ENCODE measurements at regions not wholly inside any gene's neighbourhood (a gene's known extent, or its start where the extent isn't known, plus 50 kb on each side); places are given as distances from the start of the nearest gene placed in this dataset.
"Not testable (repeated sequence)": the region's sequence is repeated elsewhere in the genome, so short reads cannot be mapped to it uniquely, and the experiment has no call there.

DNA sequence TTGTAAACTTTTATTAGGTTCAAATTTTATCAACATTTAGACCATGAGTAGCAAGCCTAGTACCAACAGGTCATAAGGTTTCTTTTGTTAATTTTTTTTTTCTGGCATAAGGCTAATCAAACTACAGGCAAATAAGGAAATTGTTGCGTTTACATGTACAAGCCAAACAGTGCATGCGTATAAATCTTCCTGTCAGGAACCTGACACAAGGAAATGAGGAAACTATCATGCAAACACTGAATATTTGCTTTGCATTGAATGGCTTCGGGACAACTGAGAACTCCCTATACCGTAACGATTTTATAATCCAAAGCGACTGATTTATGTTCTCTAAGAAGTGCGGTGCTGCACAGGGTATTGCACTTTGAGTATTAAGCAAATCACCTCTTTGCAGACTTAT, 133.0 kb upstream of the TRPC4 start:
- DNase-seq (ENCODE audit: low read depth): no peak

DNA sequence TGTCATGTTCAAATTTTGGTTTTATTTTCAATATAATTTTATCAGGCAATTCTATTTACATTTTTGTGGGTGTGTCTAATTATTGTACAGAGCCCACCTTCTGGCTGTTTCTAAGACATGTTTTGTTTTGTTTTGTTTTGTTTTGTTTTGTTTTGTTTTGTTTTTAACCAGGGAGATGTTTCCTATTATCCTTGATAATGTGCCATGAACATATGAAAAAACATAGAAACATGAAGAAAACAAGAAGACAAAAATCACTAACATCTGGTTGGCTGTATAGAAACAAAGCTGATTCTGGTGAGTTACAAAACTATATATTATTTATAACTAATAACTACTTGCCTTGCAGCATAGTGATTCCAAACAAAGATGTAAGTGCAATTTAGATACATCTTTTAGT, 128.1 kb upstream of the TRPC4 start:
- no peak for DNase-seq (ENCODE audit: low read depth)

DNA sequence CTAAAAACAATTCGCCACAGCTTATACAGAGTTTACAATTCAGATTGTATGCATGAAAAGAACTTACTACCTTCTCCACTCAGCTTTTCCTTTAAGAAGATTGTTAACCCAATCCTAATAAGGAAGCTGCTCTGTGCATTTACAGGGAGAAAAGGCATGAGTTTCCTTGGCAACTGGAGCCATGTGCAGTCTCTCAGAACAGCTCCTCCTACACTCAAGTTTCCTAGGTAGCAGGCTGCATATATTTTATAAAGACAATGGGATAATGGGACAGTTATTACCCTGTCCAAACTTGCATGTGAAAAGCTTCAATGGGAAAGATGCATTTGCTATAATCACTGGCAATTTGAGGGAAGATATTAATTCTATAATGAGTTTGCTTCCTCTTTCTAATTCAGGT, 125.5 kb upstream of the TRPC4 start:
- DNase-seq (ENCODE audit: low read depth): peak; percentile 6

DNA sequence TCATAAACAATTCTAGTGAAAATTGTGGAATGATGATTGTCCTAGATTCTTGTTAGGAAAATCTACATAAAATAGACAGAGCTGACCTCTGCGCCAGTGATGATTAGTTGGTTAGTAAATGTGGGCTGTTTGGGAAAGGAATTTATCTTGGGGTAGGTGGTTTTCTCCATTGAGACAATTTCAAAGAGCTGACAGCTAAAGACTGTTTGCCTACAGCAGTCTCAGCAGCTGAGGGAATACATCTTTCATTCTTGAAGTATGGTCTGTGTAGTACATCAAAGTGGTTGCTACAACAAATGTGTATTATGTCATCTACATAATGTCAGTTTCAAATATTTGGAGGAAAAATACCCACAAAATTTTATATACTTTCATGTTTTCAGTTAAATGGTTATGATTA, 117.2 kb upstream of the TRPC4 start:
- DNase-seq (ENCODE audit: low read depth): no peak

DNA sequence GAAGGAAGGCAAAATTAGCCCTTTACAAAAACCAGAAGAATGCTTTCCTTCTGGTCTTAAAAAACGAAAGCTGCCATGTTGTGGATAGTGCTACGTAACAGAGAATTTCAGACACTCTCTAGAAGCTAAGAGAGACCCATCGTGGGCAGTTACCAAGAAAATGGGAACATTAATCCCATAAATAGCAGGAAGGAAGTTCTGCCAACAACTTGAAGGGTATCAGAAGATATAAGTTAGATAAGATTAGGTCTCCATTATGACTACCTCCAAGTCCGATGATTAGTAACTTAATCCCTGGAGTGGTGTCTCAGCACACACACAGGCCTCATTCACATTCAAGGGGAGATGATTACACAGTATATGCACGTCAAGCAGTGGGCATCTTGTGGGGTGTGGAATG, 115.7 kb upstream of the TRPC4 start:
- no peak for DNase-seq (ENCODE audit: low read depth)

GRCh38 chr13:37984357-37984756, 114.8 kb upstream of the TRPC4 start:
- DNase-seq (ENCODE audit: low read depth): peak; percentile 2

- no peak for DNase-seq (ENCODE audit: low read depth)
Observed at GRCh38 chr13:37981932-37982331, 112.4 kb upstream of the TRPC4 start.

GRCh38 chr13:37978680-37979079, 109.1 kb upstream of the TRPC4 start:
- no peak for DNase-seq (ENCODE audit: low read depth)

GRCh38 chr13:37968555-37968954, 99.0 kb upstream of the TRPC4 start:
- DNase-seq (ENCODE audit: low read depth): no peak

GRCh38 chr13:37966266-37966665, 96.7 kb upstream of the TRPC4 start:
- peak; percentile 27 for DNase-seq (ENCODE audit: low read depth)

GRCh38 chr13:37960427-37960826, 90.9 kb upstream of the TRPC4 start:
- no peak for DNase-seq (ENCODE audit: low read depth)

- DNase-seq (ENCODE audit: low read depth): no peak
Observed at GRCh38 chr13:37959284-37959683, 89.7 kb upstream of the TRPC4 start.

- DNase-seq (ENCODE audit: low read depth): no peak
Observed at GRCh38 chr13:37956536-37956935, 87.0 kb upstream of the TRPC4 start.

GRCh38 chr13:37954597-37954996, 85.0 kb upstream of the TRPC4 start:
- DNase-seq (ENCODE audit: low read depth): not testable (repeated sequence)

DNA sequence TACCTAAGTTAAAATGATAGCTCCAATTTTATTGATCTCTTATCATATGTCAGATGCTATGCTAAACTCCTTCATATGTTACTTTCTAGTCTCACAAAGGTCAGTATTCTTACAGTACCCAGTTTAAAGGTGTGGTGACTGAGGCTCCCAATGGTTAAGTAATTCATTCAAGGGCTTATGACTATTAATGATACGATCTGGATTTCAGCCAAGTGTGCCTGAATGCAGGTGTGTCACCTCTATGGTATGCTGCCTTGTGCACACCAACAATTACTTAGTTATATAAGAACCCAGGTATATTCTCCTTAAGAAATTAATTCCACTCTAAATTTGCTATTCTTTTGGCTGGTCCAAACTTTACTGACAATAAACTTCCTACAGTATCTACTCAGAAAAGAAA, 84.6 kb upstream of the TRPC4 start:
- DNase-seq (ENCODE audit: low read depth): peak; percentile 8

- DNase-seq (ENCODE audit: low read depth): no peak
Observed at GRCh38 chr13:37953696-37954095, 84.1 kb upstream of the TRPC4 start.

- DNase-seq (ENCODE audit: low read depth): no peak
Observed at GRCh38 chr13:37950016-37950415, 80.4 kb upstream of the TRPC4 start.

- DNase-seq (ENCODE audit: low read depth): no peak
Observed at GRCh38 chr13:37947419-37948140, 78.0 kb upstream of the TRPC4 start.

- DNase-seq (ENCODE audit: low read depth): no peak
Observed at GRCh38 chr13:37945651-37946575, 76.3 kb upstream of the TRPC4 start.

DNA sequence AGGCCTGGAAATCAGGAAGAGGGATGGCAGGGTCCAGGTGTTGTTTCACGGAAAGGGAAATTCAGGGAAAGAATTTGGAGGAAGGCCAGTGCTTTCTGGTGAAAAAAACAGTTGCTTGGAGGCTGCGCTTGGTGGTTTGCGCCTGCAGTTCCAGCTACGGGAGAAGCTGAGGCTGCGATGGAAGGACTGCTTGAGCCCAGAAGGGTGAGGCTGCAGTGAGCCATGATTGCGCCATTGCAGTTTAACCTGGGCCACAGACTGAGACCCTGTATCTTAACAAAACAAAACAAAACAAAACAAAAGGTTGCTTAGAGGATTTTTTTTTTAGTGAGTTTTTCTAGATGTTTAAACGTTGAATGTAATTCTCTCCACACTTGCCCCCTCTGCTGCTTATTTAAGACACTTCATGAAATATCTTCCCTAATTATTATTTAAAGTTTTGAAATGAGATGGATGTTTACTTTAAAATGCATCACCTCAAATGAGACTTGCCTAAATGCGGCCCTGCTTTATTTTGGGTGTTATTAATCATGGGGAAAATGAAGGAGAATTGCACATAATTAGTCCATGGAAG, 75.4 kb upstream of the TRPC4 start:
- DNase-seq (ENCODE audit: low read depth): no peak

- no peak for DNase-seq (ENCODE audit: low read depth)
Observed at GRCh38 chr13:37944081-37944868, 74.7 kb upstream of the TRPC4 start.

DNA sequence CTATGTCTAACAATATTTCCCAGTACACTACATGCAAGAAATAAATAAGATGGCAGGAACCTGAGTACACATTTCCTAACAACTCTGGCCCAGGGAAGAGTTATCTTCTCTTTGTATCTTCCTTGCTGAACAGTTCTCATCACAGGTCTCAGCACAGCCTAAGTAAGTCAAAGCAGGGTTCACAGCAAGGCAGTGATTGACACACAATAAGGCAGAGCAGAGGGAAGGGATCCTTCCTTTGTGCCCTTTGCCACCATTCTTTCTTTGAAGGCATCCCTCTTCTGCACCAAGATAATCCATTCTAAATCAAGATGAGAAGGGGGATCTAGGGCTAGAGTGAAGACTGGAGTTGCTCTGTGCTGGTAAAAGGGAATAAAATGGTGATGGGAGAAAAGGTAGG, 73.4 kb upstream of the TRPC4 start:
- DNase-seq (ENCODE audit: low read depth): no peak

All from M059J (cell line).